SJCRH30 (cell line): ENCODE measurements at regions not wholly inside any gene's neighbourhood (a gene's known extent, or its start where the extent isn't known, plus 50 kb on each side); places are given as distances from the start of the nearest gene placed in this dataset.
A peak's percentile ranks its signal among the peaks of the same experiment; 100 is the strongest.
"Not testable (repeated sequence)": the region's sequence is repeated elsewhere in the genome, so short reads cannot be mapped to it uniquely, and the experiment has no call there.

Source experiments
- DNase-seq, 2 experiments: peaks; one replicate each; pipeline ENCODE4 v3.0.0-alpha.2; 2015 to 2020
- H3K27ac ChIP-seq: fragments of 250-450 bp; sonication (Bioruptor Pico); 2 replicates; pipeline ENCODE4 v1.5.1; 2020; ENCODE audit warnings: mild to moderate bottlenecking, moderate library complexity
- H3K27me3 ChIP-seq: fragments of 250-450 bp; sonication (Bioruptor Pico); 2 replicates; pipeline ENCODE4 v1.5.1; 2020; ENCODE audit warnings: mild to moderate bottlenecking, moderate library complexity
- H3K36me3 ChIP-seq: fragments of 250-450 bp; sonication (Bioruptor Pico); 2 replicates; pipeline ENCODE4 v1.5.1; 2020; ENCODE audit warnings: mild to moderate bottlenecking, moderate library complexity
- H3K4me1 ChIP-seq: fragments of 250-450 bp; sonication (Bioruptor Pico); 2 replicates; pipeline ENCODE4 v1.5.1; 2020; ENCODE audit warnings: mild to moderate bottlenecking, moderate library complexity
- H3K4me3 ChIP-seq: fragments of 250-450 bp; sonication (Bioruptor Pico); 2 replicates; pipeline ENCODE4 v1.5.1; 2020; ENCODE audit warnings: mild to moderate bottlenecking, moderate library complexity
- H3K9me3 ChIP-seq: fragments of 250-450 bp; sonication (Bioruptor Pico); replicated peaks from 2 replicates; pipeline ENCODE4 v1.5.1; 2020; ENCODE audit warnings: mild to moderate bottlenecking, moderate library complexity

GRCh38 chr2:121849236-121849635 lies 93.8 kb downstream of the TSN start:
- no peak overlapping the region for H3K4me3 ChIP-seq
- H3K4me1 ChIP-seq = no peaks in the 10 kb centered on the region
- H3K27ac ChIP-seq = no peak overlapping the region
- H3K27me3 ChIP-seq = no peaks in the 10 kb centered on the region
- H3K9me3 ChIP-seq = no peaks in the 10 kb centered on the region
- H3K36me3 ChIP-seq = no peaks in the 10 kb centered on the region
- DNase-seq = no peak

GRCh38 chr2:121853149-121853548 lies 97.7 kb downstream of the TSN start:
- not testable (repeated sequence) for H3K4me1 ChIP-seq, H3K27me3 ChIP-seq, H3K4me3 ChIP-seq, H3K36me3 ChIP-seq, H3K9me3 ChIP-seq, H3K27ac ChIP-seq, DNase-seq

GRCh38 chr2:121855510-121855909 lies 100.1 kb downstream of the TSN start:
- no peak overlapping the region for H3K4me3 ChIP-seq
- no peaks in the 10 kb centered on the region for H3K9me3 ChIP-seq
- no peaks in the 10 kb centered on the region for H3K36me3 ChIP-seq
- H3K27ac ChIP-seq = no peak overlapping the region
- DNase-seq = no peak
- no peaks in the 10 kb centered on the region for H3K4me1 ChIP-seq
- H3K27me3 ChIP-seq = no peaks in the 10 kb centered on the region

- Histone ChIP-seq H3K4me1 (no peaks in the 10 kb centered on the region), H3K36me3 (no peaks in the 10 kb centered on the region), H3K27ac (no peak overlapping the region), H3K9me3 (no peaks in the 10 kb centered on the region), H3K27me3 (no peaks in the 10 kb centered on the region), H3K4me3 (no peak overlapping the region)
- no peak for DNase-seq
Measured at GRCh38 chr2:121856360-121856759, 100.9 kb downstream of the TSN start.

GRCh38 chr2:121858369-121858768 lies 102.9 kb downstream of the TSN start:
- H3K27ac ChIP-seq = no peak overlapping the region
- peak in 1 of 2 experiments; percentile 10 for DNase-seq

GRCh38 chr2:121858847-121859246 lies 103.4 kb downstream of the TSN start:
- H3K9me3 ChIP-seq = no peaks in the 10 kb centered on the region
- H3K27me3 ChIP-seq = no peaks in the 10 kb centered on the region
- no peaks in the 10 kb centered on the region for H3K36me3 ChIP-seq
- H3K27ac ChIP-seq = no peak overlapping the region
- no peak for DNase-seq
- no peak overlapping the region for H3K4me3 ChIP-seq
- H3K4me1 ChIP-seq = no peaks in the 10 kb centered on the region

More at GRCh38 chr2:121858369-121858768, 102.9 kb downstream of the TSN start:
- Histone ChIP-seq H3K27me3 (no peaks in the 10 kb centered on the region), H3K9me3 (no peaks in the 10 kb centered on the region), H3K4me1 (no peaks in the 10 kb centered on the region), H3K4me3 (no peak overlapping the region), H3K36me3 (no peaks in the 10 kb centered on the region)

GRCh38 chr2:121860033-121860757 lies 104.7 kb downstream of the TSN start:
- Histone ChIP-seq H3K4me3 (no peak overlapping the region), H3K4me1 (no peaks in the 10 kb centered on the region), H3K27me3 (no peaks in the 10 kb centered on the region), H3K27ac (no peak overlapping the region), H3K9me3 (no peaks in the 10 kb centered on the region), H3K36me3 (no peaks in the 10 kb centered on the region)
- no peak for DNase-seq

GRCh38 chr2:121860758-121861227 lies 105.3 kb downstream of the TSN start:
- no peak for DNase-seq
- H3K27me3 ChIP-seq = no peaks in the 10 kb centered on the region
- no peak overlapping the region for H3K27ac ChIP-seq
- H3K9me3 ChIP-seq = no peaks in the 10 kb centered on the region
- no peaks in the 10 kb centered on the region for H3K36me3 ChIP-seq
- H3K4me3 ChIP-seq = no peak overlapping the region
- H3K4me1 ChIP-seq = no peaks in the 10 kb centered on the region

- H3K27me3 ChIP-seq = no peaks in the 10 kb centered on the region
- no peak for DNase-seq
- no peak overlapping the region for H3K27ac ChIP-seq
- no peaks in the 10 kb centered on the region for H3K4me1 ChIP-seq
- H3K4me3 ChIP-seq = no peak overlapping the region
- H3K9me3 ChIP-seq = no peaks in the 10 kb centered on the region
- no peaks in the 10 kb centered on the region for H3K36me3 ChIP-seq
Measured at GRCh38 chr2:121862286-121862685, 106.8 kb downstream of the TSN start.

GRCh38 chr2:121865914-121866313 lies 110.5 kb downstream of the TSN start:
- Histone ChIP-seq H3K27me3 (no peaks in the 10 kb centered on the region), H3K4me1 (no peaks in the 10 kb centered on the region), H3K27ac (no peak overlapping the region), H3K9me3 (no peaks in the 10 kb centered on the region), H3K36me3 (no peaks in the 10 kb centered on the region), H3K4me3 (no peak overlapping the region)
- DNase-seq = no peak

GRCh38 chr2:121866789-121867188 lies 111.3 kb downstream of the TSN start:
- Histone ChIP-seq H3K36me3 (no peaks in the 10 kb centered on the region), H3K27me3 (no peaks in the 10 kb centered on the region), H3K4me3 (no peak overlapping the region), H3K9me3 (no peaks in the 10 kb centered on the region), H3K4me1 (no peaks in the 10 kb centered on the region), H3K27ac (no peak overlapping the region)
- no peak for DNase-seq

- H3K4me3 ChIP-seq = no peak overlapping the region
- H3K36me3 ChIP-seq = no peaks in the 10 kb centered on the region
- no peak overlapping the region for H3K27ac ChIP-seq
- no peaks in the 10 kb centered on the region for H3K9me3 ChIP-seq
- H3K4me1 ChIP-seq = no peaks in the 10 kb centered on the region
- DNase-seq = no peak
- H3K27me3 ChIP-seq = 0 out of 2 replicates have a peak, but pooled peaks cover 4% of the 10 kb centered on the region
Measured at GRCh38 chr2:121868652-121869051, 113.2 kb downstream of the TSN start.

GRCh38 chr2:121869363-121869762 lies 113.9 kb downstream of the TSN start:
- no peak overlapping the region for H3K4me3 ChIP-seq
- no peaks in the 10 kb centered on the region for H3K9me3 ChIP-seq
- H3K27ac ChIP-seq = no peak overlapping the region
- no peaks in the 10 kb centered on the region for H3K4me1 ChIP-seq
- H3K27me3 ChIP-seq = 0 out of 2 replicates have a peak, but pooled peaks cover 4% of the 10 kb centered on the region
- H3K36me3 ChIP-seq = no peaks in the 10 kb centered on the region
- no peak for DNase-seq

GRCh38 chr2:121869873-121870272 lies 114.4 kb downstream of the TSN start:
- H3K4me1 ChIP-seq = no peaks in the 10 kb centered on the region
- H3K27me3 ChIP-seq = 0 out of 2 replicates have a peak, but pooled peaks cover 4% of the 10 kb centered on the region
- DNase-seq = no peak
- H3K36me3 ChIP-seq = no peaks in the 10 kb centered on the region
- no peak overlapping the region for H3K27ac ChIP-seq
- H3K4me3 ChIP-seq = no peak overlapping the region
- no peaks in the 10 kb centered on the region for H3K9me3 ChIP-seq

GRCh38 chr2:121872651-121873050 lies 117.2 kb downstream of the TSN start:
- H3K9me3 ChIP-seq = no peaks in the 10 kb centered on the region
- H3K4me1 ChIP-seq = no peaks in the 10 kb centered on the region
- H3K4me3 ChIP-seq = no peak overlapping the region
- H3K27ac ChIP-seq = no peak overlapping the region
- DNase-seq = no peak
- no peaks in the 10 kb centered on the region for H3K36me3 ChIP-seq
- 0 out of 2 replicates have a peak, but pooled peaks cover 4% of the 10 kb centered on the region for H3K27me3 ChIP-seq

GRCh38 chr2:121873864-121874263 lies 118.4 kb downstream of the TSN start:
- H3K4me1 ChIP-seq = no peaks in the 10 kb centered on the region
- H3K4me3 ChIP-seq = no peak overlapping the region
- 0 out of 2 replicates have a peak, but pooled peaks cover 4% of the 10 kb centered on the region for H3K27me3 ChIP-seq
- no peaks in the 10 kb centered on the region for H3K9me3 ChIP-seq
- DNase-seq = no peak
- H3K36me3 ChIP-seq = no peaks in the 10 kb centered on the region
- H3K27ac ChIP-seq = no peak overlapping the region
